GM23338 (cell line): ENCODE measurements at regions not wholly inside any gene's neighbourhood (a gene's known extent, or its start where the extent isn't known, plus 50 kb on each side); places are given as distances from the start of the nearest gene placed in this dataset.

Experiments
- ATAC-seq: fragments of 200-7000 bp; cut with Tn5 transposase; 3 replicates; pipeline ENCODE4 v1.9.1; 2020
- DNase-seq: peaks from one replicate; pipeline ENCODE4 v3.0.0-alpha.2; 2015; ENCODE audit warnings: low spot score
- H2AFZ ChIP-seq: fragments of 200-600 bp; sonication (generic); 2 replicates; pipeline ENCODE4 v1.8.0; 2016; ENCODE audit warnings: antibody characterized with exemption, mild to moderate bottlenecking, moderate library complexity
- H3F3A ChIP-seq: fragments of 200-600 bp; sonication (generic); replicated peaks from 2 replicates; pipeline ENCODE4 v1.8.0; 2017; ENCODE audit warnings: antibody characterized with exemption, mixed run types, low read depth
- H3K27ac ChIP-seq: fragments of 200-600 bp; sonication (generic); 2 replicates; pipeline ENCODE4 v1.6.1; 2016; ENCODE audit warnings: low read depth
- H3K27me3 ChIP-seq: fragments of 200-600 bp; sonication (generic); 2 replicates; pipeline ENCODE4 v1.8.0; 2016; ENCODE audit warnings: mild to moderate bottlenecking, mixed run types, moderate library complexity; ENCODE audit not compliant: insufficient read depth
- H3K36me3 ChIP-seq: fragments of 200-600 bp; sonication (generic); 2 replicates; pipeline ENCODE4 v1.8.0; 2016; ENCODE audit warnings: mild to moderate bottlenecking; ENCODE audit not compliant: insufficient read depth
- H3K4me1 ChIP-seq: fragments of 200-600 bp; sonication (generic); 2 replicates; pipeline ENCODE4 v1.8.0; 2016; ENCODE audit warnings: mild to moderate bottlenecking, moderate library complexity; ENCODE audit not compliant: insufficient read depth
- H3K4me2 ChIP-seq: fragments of 200-600 bp; sonication (generic); 2 replicates; pipeline ENCODE4 v1.7.1; 2017; ENCODE audit warnings: mixed run types
- H3K4me3 ChIP-seq: fragments of 200-600 bp; sonication (generic); 2 replicates; pipeline ENCODE4 v1.6.1; 2016; ENCODE audit warnings: mixed run types
- H3K79me2 ChIP-seq: fragments of 200-600 bp; sonication (generic); replicated peaks from 2 replicates; pipeline ENCODE4 v1.8.0; 2017; ENCODE audit warnings: mild to moderate bottlenecking; ENCODE audit not compliant: insufficient read depth
- H3K9me2 ChIP-seq: fragments of 200-600 bp; sonication (generic); 2 replicates; pipeline ENCODE4 v1.8.0; 2017; ENCODE audit not compliant: insufficient read depth
- H4K20me1 ChIP-seq: fragments of 200-600 bp; sonication (generic); replicated peaks from 2 replicates; pipeline ENCODE4 v1.8.0; 2017; ENCODE audit warnings: mild to moderate bottlenecking; ENCODE audit not compliant: insufficient read depth
- H3K27ac Mint-ChIP-seq: 2 replicates; pipeline ENCODE4 v1.8.0; 2020; ENCODE audit warnings: inconsistent platforms, mild to moderate bottlenecking, moderate library complexity, mixed read lengths
- H3K27me3 Mint-ChIP-seq: 3 replicates; pipeline ENCODE4 v1.8.0; 2022; ENCODE audit warnings: low read depth, mild to moderate bottlenecking, moderate library complexity, mixed read lengths, inconsistent platforms; ENCODE audit not compliant: insufficient read depth, poor library complexity
- H3K36me3 Mint-ChIP-seq: 3 replicates; pipeline ENCODE4 v1.8.0; 2021; ENCODE audit warnings: low read depth, mild to moderate bottlenecking, inconsistent platforms, moderate library complexity, mixed read lengths
- H3K4me1 Mint-ChIP-seq: 3 replicates; pipeline ENCODE4 v1.8.0; 2020; ENCODE audit warnings: mild to moderate bottlenecking, inconsistent platforms, mixed read lengths
- H3K4me3 Mint-ChIP-seq: 3 replicates; pipeline ENCODE4 v1.8.0; 2021; ENCODE audit warnings: moderate library complexity, mild to moderate bottlenecking, inconsistent platforms, mixed read lengths
- H3K9me3 Mint-ChIP-seq: 3 replicates; pipeline ENCODE4 v1.8.0; 2020; ENCODE audit warnings: moderate library complexity, mild to moderate bottlenecking, inconsistent platforms, mixed read lengths
- CREB1 ChIP-seq: fragments of 250-450 bp; sonication (Bioruptor Pico); IDR thresholded peaks from 2 replicates; pipeline ENCODE4 v1.5.0; 2020; ENCODE audit warnings: low read depth, mild to moderate bottlenecking, moderate library complexity
- ETS1 ChIP-seq: IDR thresholded peaks from 2 replicates; pipeline ENCODE4 v1.6.1; 2016; ENCODE audit warnings: antibody characterized with exemption
- EZH2 ChIP-seq: fragments of 200-600 bp; sonication (generic); IDR thresholded peaks from one replicate; pipeline ENCODE4 v1.8.0; 2017; ENCODE audit warnings: antibody characterized with exemption, mild to moderate bottlenecking, low read depth; ENCODE audit not compliant: unreplicated experiment
- EZH2phosphoT487 ChIP-seq: fragments of 200-600 bp; sonication (generic); IDR thresholded peaks from one replicate; pipeline ENCODE4 v1.8.1; 2018; ENCODE audit warnings: antibody characterized with exemption; ENCODE audit not compliant: unreplicated experiment
- JUNB ChIP-seq: IDR thresholded peaks from one replicate; pipeline ENCODE4 v1.6.1; 2016; ENCODE audit warnings: antibody characterized with exemption; ENCODE audit not compliant: unreplicated experiment
- NANOG ChIP-seq: IDR thresholded peaks from 2 replicates; pipeline ENCODE4 v1.6.1; 2016; ENCODE audit warnings: antibody characterized with exemption, borderline replicate concordance
- POLR2AphosphoS5 ChIP-seq: IDR thresholded peaks from 2 replicates; pipeline ENCODE4 v1.6.1; 2016; ENCODE audit warnings: antibody characterized with exemption, low read depth
- REST ChIP-seq: IDR thresholded peaks from one replicate; pipeline ENCODE4 v1.6.1; 2018; ENCODE audit warnings: antibody characterized with exemption; ENCODE audit not compliant: unreplicated experiment
- STAT1 ChIP-seq: IDR thresholded peaks from one replicate; pipeline ENCODE4 v1.6.1; 2016; ENCODE audit warnings: antibody characterized with exemption; ENCODE audit not compliant: unreplicated experiment
- ZNF114 ChIP-seq: fragments of 250-450 bp; sonication (Bioruptor Pico); IDR thresholded peaks from 2 replicates; pipeline ENCODE4 v1.5.0; 2020; ENCODE audit warnings: mild to moderate bottlenecking, moderate library complexity
- ZNF331 ChIP-seq: fragments of 250-450 bp; sonication (Bioruptor Pico); IDR thresholded peaks from 2 replicates; pipeline ENCODE4 v1.5.0; 2020; ENCODE audit warnings: low read depth, mild to moderate bottlenecking, moderate library complexity
- ZNF462 ChIP-seq: fragments of 250-450 bp; sonication (Bioruptor Pico); IDR thresholded peaks from 2 replicates; pipeline ENCODE4 v1.5.0; 2020; ENCODE audit warnings: mild to moderate bottlenecking, moderate library complexity

GRCh38 chrX:148380107-148380506, 120.3 kb upstream of the AFF2 start:
- Mint-ChIP-seq H3K4me1 (peaks cover 26% of the 10 kb centered on the region), H3K27ac (no peak overlapping the region), H3K9me3 (peaks cover 10% of the 10 kb centered on the region; the same call in 2 of the 3 replicates), H3K4me3 (no peak overlapping the region), H3K36me3 (peaks cover 3% of the 10 kb centered on the region; the same call in 1 of the 3 replicates), H3K27me3 (no peaks in the 10 kb centered on the region)
- no peaks in the 10 kb centered on the region for H3K36me3 ChIP-seq
- H3F3A ChIP-seq, result no peaks in the 10 kb centered on the region
- no peak overlapping the region for H3K4me2 ChIP-seq
- H3K27ac ChIP-seq, result no peak overlapping the region
- H4K20me1 ChIP-seq, result no peaks in the 10 kb centered on the region
- ATAC-seq (no peak), DNase-seq (no peak)
- no peaks in the 10 kb centered on the region for H3K79me2 ChIP-seq
- no peak overlapping the region for H2AFZ ChIP-seq
- no peaks in the 10 kb centered on the region for H3K27me3 ChIP-seq
- TF ChIP-seq REST, result no peak
- no peak for TF ChIP-seq ZNF331
- TF ChIP-seq JUNB, result no peak
- no peak for TF ChIP-seq EZH2
- no peak for TF ChIP-seq EZH2phosphoT487
- TF ChIP-seq ZNF462 (CRISPR knock-in tag), result no peak
- TF ChIP-seq STAT1, result no peak
- TF ChIP-seq CREB1 (CRISPR knock-in tag), result no peak
- TF ChIP-seq ZNF114 (CRISPR knock-in tag), result no peak
- TF ChIP-seq NANOG, result no peak
- no peak for TF ChIP-seq POLR2AphosphoS5
- TF ChIP-seq ETS1, result no peak
- no peak overlapping the region for H3K4me3 ChIP-seq
- no peaks in the 10 kb centered on the region for H3K9me2 ChIP-seq
- peaks cover 6% of the 10 kb centered on the region; the same call in 1 of the 2 replicates for H3K4me1 ChIP-seq
